ENCODE measurements at regions not wholly inside any gene's neighbourhood (a gene's known extent, or its start where the extent isn't known, plus 50 kb on each side); places are given as distances from the start of the nearest gene placed in this dataset.

DNA sequence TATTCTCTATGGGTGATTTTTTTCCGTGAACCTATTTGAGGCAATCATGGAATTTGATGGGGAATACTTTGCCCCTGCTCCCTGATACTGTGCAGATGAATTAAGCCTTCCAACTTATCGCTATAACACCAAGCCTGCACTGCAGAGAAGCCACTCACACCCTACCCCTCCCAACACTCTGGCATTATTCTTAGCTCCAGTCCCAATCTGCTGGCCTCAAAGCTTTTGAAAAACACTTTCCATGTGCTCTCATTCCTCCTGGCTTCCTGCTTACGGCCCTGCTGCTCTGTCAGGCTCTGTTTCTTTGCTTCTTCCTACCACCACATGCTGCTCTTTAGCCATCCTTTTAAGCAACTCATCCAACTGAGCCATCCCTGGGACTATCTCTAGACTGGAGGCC lies 327.8 kb upstream of the SLCO3A1 start:
- dilution Hi-C loops (cut with MboI; ENCODE audit: extremely low pct_ligation_motif_present, low sequenced_read_pairs) = no loop called here
- H3K4me2 ChIP-seq (ENCODE audit: control insufficient read depth, extremely low read depth, insufficient read depth, low read depth, low read length) = no peak overlapping the region
- H3K36me3 ChIP-seq (ENCODE audit: control insufficient read depth in 2 of 2, extremely low read depth in 1 of 2, insufficient read depth in 2 of 2, low read length in 2 of 2) = no peaks in the 10 kb centered on the region
- no peak for TF ChIP-seq EZH2 (IDR thresholded peaks at IDR 0.05; ENCODE audit: low read length)
- TF ChIP-seq, protein P1, sequence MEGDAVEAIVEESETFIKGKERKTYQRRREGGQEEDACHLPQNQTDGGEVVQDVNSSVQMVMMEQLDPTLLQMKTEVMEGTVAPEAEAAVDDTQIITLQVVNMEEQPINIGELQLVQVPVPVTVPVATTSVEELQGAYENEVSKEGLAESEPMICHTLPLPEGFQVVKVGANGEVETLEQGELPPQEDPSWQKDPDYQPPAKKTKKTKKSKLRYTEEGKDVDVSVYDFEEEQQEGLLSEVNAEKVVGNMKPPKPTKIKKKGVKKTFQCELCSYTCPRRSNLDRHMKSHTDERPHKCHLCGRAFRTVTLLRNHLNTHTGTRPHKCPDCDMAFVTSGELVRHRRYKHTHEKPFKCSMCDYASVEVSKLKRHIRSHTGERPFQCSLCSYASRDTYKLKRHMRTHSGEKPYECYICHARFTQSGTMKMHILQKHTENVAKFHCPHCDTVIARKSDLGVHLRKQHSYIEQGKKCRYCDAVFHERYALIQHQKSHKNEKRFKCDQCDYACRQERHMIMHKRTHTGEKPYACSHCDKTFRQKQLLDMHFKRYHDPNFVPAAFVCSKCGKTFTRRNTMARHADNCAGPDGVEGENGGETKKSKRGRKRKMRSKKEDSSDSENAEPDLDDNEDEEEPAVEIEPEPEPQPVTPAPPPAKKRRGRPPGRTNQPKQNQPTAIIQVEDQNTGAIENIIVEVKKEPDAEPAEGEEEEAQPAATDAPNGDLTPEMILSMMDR (optimal IDR thresholded peaks at IDR 0.05 in 1 of 3, IDR thresholded peaks at IDR 0.05 in 1 of 3, conservative IDR thresholded peaks at IDR 0.05 in 1 of 3; ENCODE audit: extremely low read depth in 1 of 3, insufficient read depth in 2 of 3, low read length in 3 of 3) = no peak
- no peak overlapping the region for H2AFZ ChIP-seq (ENCODE audit: control insufficient read depth, low read length)
- no peaks in the 10 kb centered on the region for H4K20me1 ChIP-seq (ENCODE audit: control insufficient read depth, extremely low read depth, insufficient read depth, low read length)
- FAIRE-seq = no peak
- no peak for DNase-seq (ENCODE audit: low read depth, low spot score)
- no peak overlapping the region for H3K27ac ChIP-seq (ENCODE audit: control insufficient read depth, insufficient read depth, low read length)
- H3K79me2 ChIP-seq (ENCODE audit: control insufficient read depth, insufficient read depth, low read length) = no peaks in the 10 kb centered on the region
- H3K9ac ChIP-seq (ENCODE audit: control insufficient read depth, extremely low read depth, insufficient read depth, low read length) = no peak overlapping the region
- H3K27me3 ChIP-seq (ENCODE audit: control insufficient read depth, extremely low read depth, insufficient read depth, low read length) = peaks cover 4% of the 10 kb centered on the region
- H3K9me3 ChIP-seq (ENCODE audit: control insufficient read depth, low read depth, low read length) = no peaks in the 10 kb centered on the region
- no peaks in the 10 kb centered on the region for H3K9me1 ChIP-seq (ENCODE audit: control insufficient read depth, extremely low read depth, insufficient read depth, low read length)
- peaks cover 3% of the 10 kb centered on the region for H3K4me1 ChIP-seq (ENCODE audit: control insufficient read depth, extremely low read depth, insufficient read depth, low read length)
- H3K4me3 ChIP-seq (ENCODE audit: control insufficient read depth in 2 of 3, extremely low read depth in 1 of 3, insufficient read depth in 2 of 3, low read depth in 1 of 3, low read length in 3 of 3) = no peak overlapping the region

DNA sequence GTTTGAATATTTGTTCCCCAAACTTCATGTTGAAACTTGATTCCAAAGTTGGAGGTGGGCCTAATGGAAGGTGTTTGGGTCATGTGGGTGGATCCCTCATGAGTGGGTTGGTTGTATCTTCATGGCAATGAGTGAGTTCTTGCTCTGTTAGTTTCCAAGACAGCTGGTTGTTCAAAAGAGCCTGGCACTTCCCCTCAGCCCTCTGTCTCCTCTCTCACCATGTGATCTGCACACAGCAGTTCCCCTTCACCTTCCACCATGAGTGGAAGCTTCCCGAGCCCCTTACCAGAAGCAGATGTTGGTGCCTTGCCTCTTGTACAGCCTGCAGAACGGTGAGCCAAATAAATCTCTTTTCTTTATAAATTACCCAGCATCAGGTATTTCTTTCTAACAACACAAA lies 327.1 kb upstream of the SLCO3A1 start:
- Histone ChIP-seq H2AFZ (ENCODE audit: control insufficient read depth, low read length) (no peak overlapping the region), H3K36me3 (ENCODE audit: control insufficient read depth in 2 of 2, extremely low read depth in 1 of 2, insufficient read depth in 2 of 2, low read length in 2 of 2) (no peaks in the 10 kb centered on the region), H3K9me3 (ENCODE audit: control insufficient read depth, low read depth, low read length) (no peaks in the 10 kb centered on the region), H3K27me3 (ENCODE audit: control insufficient read depth, extremely low read depth, insufficient read depth, low read length) (peaks cover 4% of the 10 kb centered on the region), H3K27ac (ENCODE audit: control insufficient read depth, insufficient read depth, low read length) (no peak overlapping the region), H4K20me1 (ENCODE audit: control insufficient read depth, extremely low read depth, insufficient read depth, low read length) (no peaks in the 10 kb centered on the region), H3K4me1 (ENCODE audit: control insufficient read depth, extremely low read depth, insufficient read depth, low read length) (peaks cover 3% of the 10 kb centered on the region), H3K9me1 (ENCODE audit: control insufficient read depth, extremely low read depth, insufficient read depth, low read length) (no peaks in the 10 kb centered on the region), H3K4me2 (ENCODE audit: control insufficient read depth, extremely low read depth, insufficient read depth, low read depth, low read length) (no peak overlapping the region), H3K4me3 (ENCODE audit: control insufficient read depth in 2 of 3, extremely low read depth in 1 of 3, insufficient read depth in 2 of 3, low read depth in 1 of 3, low read length in 3 of 3) (no peak overlapping the region), H3K79me2 (ENCODE audit: control insufficient read depth, insufficient read depth, low read length) (no peaks in the 10 kb centered on the region), H3K9ac (ENCODE audit: control insufficient read depth, extremely low read depth, insufficient read depth, low read length) (no peak overlapping the region)
- dilution Hi-C loops (cut with MboI; ENCODE audit: extremely low pct_ligation_motif_present, low sequenced_read_pairs) = no loop called here
- FAIRE-seq = no peak
- no peak for DNase-seq (ENCODE audit: low read depth, low spot score)
- TF ChIP-seq, protein P1 (optimal IDR thresholded peaks at IDR 0.05 in 1 of 3, IDR thresholded peaks at IDR 0.05 in 1 of 3, conservative IDR thresholded peaks at IDR 0.05 in 1 of 3; ENCODE audit: extremely low read depth in 1 of 3, insufficient read depth in 2 of 3, low read length in 3 of 3) = no peak
- TF ChIP-seq EZH2 (IDR thresholded peaks at IDR 0.05; ENCODE audit: low read length) = no peak

All from keratinocyte (primary cell).